ENCODE measurements at regions not wholly inside any gene's neighbourhood (a gene's known extent, or its start where the extent isn't known, plus 50 kb on each side); places are given as distances from the start of the nearest gene placed in this dataset.

GRCh38 chr6:78076371-78076770 is 423.5 kb downstream of the MEI4 start:
- TF ChIP-seq CTCF (IDR thresholded peaks at IDR 0.05) (no peak), POLR2A (IDR thresholded peaks at IDR 0.05) (no peak)
